ENCODE measurements at regions not wholly inside any gene's neighbourhood (a gene's known extent, or its start where the extent isn't known, plus 50 kb on each side); places are given as distances from the start of the nearest gene placed in this dataset.
"Not testable (repeated sequence)": the region's sequence is repeated elsewhere in the genome, so short reads cannot be mapped to it uniquely, and the experiment has no call there.

DNA sequence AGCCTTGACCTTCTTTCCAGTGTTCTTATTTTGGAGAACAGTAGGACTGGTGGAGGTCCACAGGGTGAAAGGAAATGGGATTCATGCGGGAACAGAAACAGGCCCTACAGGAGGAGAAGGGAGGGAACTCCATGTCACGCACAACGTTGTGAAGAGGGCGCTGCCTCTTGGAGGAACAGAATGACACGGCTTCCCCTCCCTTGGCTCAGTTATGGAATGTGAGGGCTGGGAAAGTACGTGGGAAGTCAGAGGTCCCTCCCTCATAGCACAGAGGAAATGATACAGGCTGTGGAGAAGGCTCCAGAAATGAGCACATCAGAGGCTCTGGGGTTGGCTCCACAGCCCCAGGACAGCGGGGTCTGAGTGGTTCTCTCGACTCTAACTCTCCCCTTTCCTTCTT lies 125.3 kb upstream of the SIMC1 start:
- not testable (repeated sequence) for H3K4me1 Mint-ChIP-seq (ENCODE audit: low read depth); H3K27ac Mint-ChIP-seq; H3K36me3 Mint-ChIP-seq; H3K9me3 Mint-ChIP-seq (ENCODE audit: low read depth); H3K4me3 Mint-ChIP-seq; H3K27me3 Mint-ChIP-seq

DNA sequence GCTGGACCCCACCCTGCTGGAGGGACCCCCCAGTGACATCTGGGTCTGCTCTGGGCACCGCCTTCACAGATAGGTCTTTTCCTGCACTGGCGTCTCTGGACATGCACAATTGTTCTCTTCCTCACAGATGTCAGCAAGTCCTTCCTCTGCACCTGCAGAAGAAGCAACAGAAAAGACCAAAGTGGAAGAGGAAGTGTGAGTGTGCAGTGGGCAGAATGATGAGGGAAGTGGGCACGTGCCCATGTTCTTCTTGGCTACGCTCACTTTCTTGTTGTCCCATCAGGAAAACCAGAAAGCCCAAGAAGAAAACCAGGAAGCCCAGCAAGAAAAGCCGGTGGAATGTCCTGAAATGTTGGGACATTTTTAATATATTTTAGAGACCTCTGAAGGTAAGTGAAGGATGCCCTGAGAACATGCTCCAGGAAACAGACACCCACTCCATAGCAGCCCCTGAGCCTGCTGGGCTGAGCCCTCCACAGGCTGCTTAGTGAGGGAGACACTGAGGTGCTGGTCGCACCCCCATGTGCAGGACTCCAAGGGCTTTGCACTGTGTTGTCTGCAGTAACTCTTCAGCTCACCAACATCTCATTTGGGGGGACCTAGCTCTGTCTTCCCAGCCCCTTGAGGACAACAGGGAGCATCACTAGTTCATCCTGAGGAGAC lies 124.4 kb upstream of the SIMC1 start:
- H3K36me3 Mint-ChIP-seq; H3K27me3 Mint-ChIP-seq; H3K9me3 Mint-ChIP-seq (ENCODE audit: low read depth); H3K27ac Mint-ChIP-seq; H3K4me1 Mint-ChIP-seq (ENCODE audit: low read depth); H3K4me3 Mint-ChIP-seq: not testable (repeated sequence)

DNA sequence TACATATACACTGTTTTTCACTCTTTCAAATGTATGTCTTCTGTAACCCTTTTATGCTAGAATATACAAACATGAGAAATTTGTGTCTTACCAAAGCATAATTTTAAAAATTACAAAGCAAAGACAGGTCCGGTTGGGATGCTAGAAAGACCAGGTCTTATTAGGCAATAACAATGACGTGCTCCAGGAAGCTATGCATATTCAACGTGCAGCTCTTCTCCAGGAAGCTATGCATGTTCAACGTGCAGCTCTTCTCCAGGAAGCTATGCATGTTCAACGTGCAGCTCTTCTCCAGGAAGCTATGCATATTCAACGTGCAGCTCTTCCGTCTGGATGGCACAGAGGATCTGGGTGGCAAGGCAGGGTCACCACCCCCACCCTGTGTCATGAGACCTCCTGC lies 123.4 kb upstream of the SIMC1 start:
- not testable (repeated sequence) for H3K27ac Mint-ChIP-seq; H3K36me3 Mint-ChIP-seq; H3K4me3 Mint-ChIP-seq; H3K27me3 Mint-ChIP-seq; H3K4me1 Mint-ChIP-seq (ENCODE audit: low read depth); H3K9me3 Mint-ChIP-seq (ENCODE audit: low read depth)

DNA sequence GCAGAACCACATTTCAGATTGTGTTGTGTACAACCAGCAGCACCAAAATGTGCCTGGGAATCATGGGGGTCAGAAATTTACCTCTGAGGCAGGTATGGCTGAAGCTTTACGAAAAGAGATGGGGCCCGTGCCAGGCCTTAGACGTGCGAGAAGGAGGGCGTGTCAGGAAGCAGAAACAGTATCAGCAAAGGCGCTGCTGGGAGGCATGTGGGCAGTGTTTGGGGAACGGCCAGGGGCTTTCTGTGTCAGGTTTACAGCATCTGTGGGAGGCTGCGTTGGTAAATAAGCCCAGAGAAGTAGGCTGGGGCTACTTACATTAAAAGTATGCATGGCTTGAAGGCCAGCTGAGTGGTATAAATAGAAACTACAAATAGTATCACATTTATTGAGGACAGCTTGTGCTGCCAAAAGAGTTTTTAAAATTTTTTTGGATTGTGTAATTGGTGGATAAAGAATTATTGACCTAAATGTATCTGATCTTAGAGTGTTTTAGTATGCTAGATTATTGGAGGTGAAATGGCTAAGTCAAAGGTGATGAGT lies 120.5 kb upstream of the SIMC1 start:
- H3K9me3 Mint-ChIP-seq (ENCODE audit: low read depth); H3K4me3 Mint-ChIP-seq; H3K4me1 Mint-ChIP-seq (ENCODE audit: low read depth); H3K27me3 Mint-ChIP-seq; H3K27ac Mint-ChIP-seq; H3K36me3 Mint-ChIP-seq: not testable (repeated sequence)

DNA sequence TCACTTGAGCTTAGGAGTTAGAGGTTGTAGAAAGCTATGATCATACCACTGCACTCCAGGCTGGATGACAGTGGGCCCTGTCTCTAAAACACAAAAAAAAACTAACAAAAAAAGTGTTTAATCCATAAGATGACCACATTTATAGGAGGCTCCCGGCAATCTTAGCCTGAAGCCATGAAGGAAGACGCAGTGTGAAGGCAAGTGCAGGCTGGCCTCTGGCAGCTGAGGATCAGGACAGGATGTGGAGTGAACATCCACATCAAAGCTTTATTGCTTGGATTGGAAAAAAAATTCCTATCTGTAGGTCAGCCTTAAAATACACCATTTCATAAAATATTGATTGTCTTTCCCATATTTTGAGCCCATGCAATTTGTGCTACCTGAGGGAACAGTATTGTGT lies 115.9 kb upstream of the SIMC1 start:
- not testable (repeated sequence) for H3K36me3 Mint-ChIP-seq

DNA sequence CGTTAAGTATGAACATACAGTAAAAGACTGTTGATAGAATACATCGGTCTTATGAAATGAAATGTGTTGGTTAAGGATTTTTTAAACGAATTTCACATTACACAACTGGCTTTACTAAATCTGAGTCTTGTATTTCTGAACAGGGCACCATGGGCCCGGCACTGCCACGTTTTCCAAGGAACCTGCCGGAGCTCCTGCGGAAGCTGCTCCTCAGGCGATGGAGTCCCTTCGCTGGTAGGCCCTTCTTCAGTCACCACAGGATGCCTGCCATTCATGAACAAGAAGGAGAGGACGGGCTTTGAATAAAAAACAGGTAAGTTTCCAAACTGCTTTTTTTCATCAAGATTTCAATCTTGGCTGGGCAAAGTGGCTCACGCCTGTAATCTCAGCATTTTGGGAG lies 114.1 kb upstream of the SIMC1 start:
- not testable (repeated sequence) for H3K27ac Mint-ChIP-seq; H3K36me3 Mint-ChIP-seq; H3K4me1 Mint-ChIP-seq (ENCODE audit: low read depth); H3K27me3 Mint-ChIP-seq; H3K4me3 Mint-ChIP-seq; H3K9me3 Mint-ChIP-seq (ENCODE audit: low read depth)

More for the DNA sequence above, 115.9 kb upstream of the SIMC1 start:
- H3K27me3 Mint-ChIP-seq; H3K4me1 Mint-ChIP-seq (ENCODE audit: low read depth); H3K4me3 Mint-ChIP-seq; H3K9me3 Mint-ChIP-seq (ENCODE audit: low read depth); H3K27ac Mint-ChIP-seq: not testable (repeated sequence)

DNA sequence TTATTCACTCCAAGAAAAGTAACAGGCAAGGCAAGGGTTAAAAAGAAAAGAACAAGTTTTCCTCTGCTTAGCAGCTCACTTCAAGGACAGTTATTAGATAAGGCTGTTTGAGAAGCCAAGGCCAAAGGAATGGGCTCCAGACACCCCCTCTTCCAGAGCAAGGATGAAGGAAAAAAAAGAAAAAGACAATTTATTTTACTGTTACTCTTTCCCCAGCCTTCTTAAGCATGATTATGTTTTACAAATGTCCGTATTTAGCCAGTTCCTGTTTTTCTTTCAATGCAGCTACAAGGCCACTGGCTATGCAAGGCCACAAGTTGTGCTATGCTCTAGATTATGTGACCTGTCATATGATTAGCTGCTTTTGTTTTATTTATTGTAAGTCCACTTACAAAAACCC lies 106.5 kb upstream of the SIMC1 start:
- H3K27me3 Mint-ChIP-seq = peaks cover 3% of the 10 kb centered on the region
- H3K9me3 Mint-ChIP-seq (ENCODE audit: low read depth) = no peaks in the 10 kb centered on the region
- no peak overlapping the region for H3K27ac Mint-ChIP-seq
- no peak overlapping the region for H3K4me3 Mint-ChIP-seq
- peaks cover 18% of the 10 kb centered on the region for H3K4me1 Mint-ChIP-seq (ENCODE audit: low read depth)
- H3K36me3 Mint-ChIP-seq = no peaks in the 10 kb centered on the region

DNA sequence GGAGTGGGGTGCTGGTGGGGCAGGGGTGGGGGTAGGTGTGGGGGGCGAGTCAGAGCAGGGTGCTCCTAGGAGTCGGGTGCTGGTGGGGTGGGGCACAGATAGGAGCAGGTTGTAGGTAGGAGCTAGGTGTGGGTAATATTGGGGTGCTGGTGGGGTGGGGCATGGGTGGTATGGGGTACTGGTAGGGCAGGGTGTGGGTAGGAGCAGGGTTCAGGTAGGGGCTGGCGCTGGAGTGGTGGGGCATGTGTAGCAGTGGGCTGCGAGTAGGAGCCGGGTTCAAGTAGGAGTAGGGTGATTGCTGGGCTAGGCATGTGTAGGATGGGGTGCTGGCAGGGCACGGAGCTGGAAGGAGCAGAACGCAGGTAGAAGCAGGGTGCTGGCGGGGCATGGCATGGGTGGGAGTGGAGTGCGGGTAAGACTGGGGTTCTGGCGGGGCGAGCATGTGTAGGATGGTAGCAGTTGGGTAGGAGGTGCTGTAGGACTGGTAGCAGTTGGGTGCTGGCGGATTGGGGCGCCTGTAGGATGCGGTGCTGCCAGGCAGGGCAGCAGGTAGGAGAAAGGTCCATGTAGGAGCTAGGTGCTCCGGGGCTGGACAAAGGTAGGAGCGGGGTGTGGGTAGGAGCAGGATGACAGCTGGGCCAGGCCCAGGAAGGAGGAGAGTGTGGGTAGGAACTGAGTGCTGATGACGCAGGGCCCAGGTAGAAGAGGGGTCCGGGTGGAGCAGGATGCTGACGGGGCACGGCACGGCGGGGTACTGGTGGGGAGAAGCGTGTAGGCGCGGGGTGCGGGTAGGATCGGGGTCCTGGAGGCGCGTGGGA lies 105.5 kb upstream of the SIMC1 start:
- no peak overlapping the region for H3K27ac Mint-ChIP-seq
- peak overlapping the region; percentile 83 for H3K4me3 Mint-ChIP-seq

DNA sequence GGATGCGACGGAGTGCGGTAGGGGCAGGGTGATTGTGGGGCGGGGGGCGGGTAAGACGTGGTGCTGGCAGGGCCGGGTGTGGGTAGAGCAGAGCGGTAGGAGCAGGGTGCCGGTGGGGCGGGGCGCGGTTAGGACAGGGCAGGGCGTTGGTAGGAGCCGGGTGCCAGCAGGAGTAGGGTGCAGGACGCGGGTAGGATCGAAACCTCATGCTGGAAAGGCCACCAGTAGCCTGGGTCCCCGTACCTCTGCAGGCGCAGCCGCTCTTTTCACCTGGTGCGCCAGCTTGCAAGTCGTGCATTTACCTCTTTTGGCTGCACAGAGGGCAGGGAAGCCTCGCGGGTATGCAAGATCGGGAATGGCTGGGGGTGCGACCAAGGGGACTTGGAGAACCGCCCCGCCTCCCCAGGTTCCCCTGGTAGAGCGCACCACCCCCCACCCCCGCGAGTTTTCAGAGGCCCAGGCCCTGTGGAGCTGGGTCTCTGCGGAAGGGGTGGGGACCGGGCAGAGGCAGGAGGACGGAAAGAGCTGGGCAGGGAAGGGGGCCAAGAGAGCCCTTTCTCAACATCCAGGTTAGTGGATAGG lies 104.8 kb upstream of the SIMC1 start:
- no peaks in the 10 kb centered on the region for H3K36me3 Mint-ChIP-seq

More for the DNA sequence above, 105.5 kb upstream of the SIMC1 start:
- Mint-ChIP-seq H3K9me3 (ENCODE audit: low read depth) (no peaks in the 10 kb centered on the region), H3K27me3 (peaks cover 3% of the 10 kb centered on the region), H3K36me3 (no peaks in the 10 kb centered on the region), H3K4me1 (ENCODE audit: low read depth) (peaks cover 18% of the 10 kb centered on the region)

DNA sequence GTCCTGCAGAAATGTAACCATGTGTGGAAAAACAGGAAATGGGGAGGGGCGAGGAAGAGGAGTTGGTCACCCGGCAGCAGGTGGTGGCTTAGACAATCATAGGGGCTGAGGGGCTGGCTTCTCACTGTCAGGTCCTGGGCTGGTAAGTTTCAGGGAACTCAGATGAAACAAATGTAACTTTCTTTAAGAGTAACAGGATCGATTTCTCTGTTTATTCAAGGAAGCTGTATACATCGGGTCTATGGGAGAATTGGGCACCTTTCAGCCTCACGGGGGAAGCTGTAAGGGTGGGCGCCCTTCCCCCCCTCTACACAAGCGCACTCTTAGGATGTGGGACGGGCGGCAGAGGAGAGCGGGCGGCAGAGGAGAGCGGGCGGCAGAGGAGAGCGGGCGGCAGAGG lies 104.3 kb upstream of the SIMC1 start:
- H3K4me3 Mint-ChIP-seq = peak overlapping the region; percentile 83
- no peak overlapping the region for H3K27ac Mint-ChIP-seq
- H3K4me1 Mint-ChIP-seq (ENCODE audit: low read depth) = peaks cover 18% of the 10 kb centered on the region
- no peaks in the 10 kb centered on the region for H3K9me3 Mint-ChIP-seq (ENCODE audit: low read depth)
- peaks cover 3% of the 10 kb centered on the region for H3K27me3 Mint-ChIP-seq
- no peaks in the 10 kb centered on the region for H3K36me3 Mint-ChIP-seq

More for the DNA sequence above, 104.8 kb upstream of the SIMC1 start:
- Mint-ChIP-seq H3K9me3 (ENCODE audit: low read depth) (no peaks in the 10 kb centered on the region), H3K27me3 (peaks cover 3% of the 10 kb centered on the region), H3K4me3 (peak overlapping the region; percentile 83), H3K27ac (no peak overlapping the region), H3K4me1 (ENCODE audit: low read depth) (peaks cover 18% of the 10 kb centered on the region)

DNA sequence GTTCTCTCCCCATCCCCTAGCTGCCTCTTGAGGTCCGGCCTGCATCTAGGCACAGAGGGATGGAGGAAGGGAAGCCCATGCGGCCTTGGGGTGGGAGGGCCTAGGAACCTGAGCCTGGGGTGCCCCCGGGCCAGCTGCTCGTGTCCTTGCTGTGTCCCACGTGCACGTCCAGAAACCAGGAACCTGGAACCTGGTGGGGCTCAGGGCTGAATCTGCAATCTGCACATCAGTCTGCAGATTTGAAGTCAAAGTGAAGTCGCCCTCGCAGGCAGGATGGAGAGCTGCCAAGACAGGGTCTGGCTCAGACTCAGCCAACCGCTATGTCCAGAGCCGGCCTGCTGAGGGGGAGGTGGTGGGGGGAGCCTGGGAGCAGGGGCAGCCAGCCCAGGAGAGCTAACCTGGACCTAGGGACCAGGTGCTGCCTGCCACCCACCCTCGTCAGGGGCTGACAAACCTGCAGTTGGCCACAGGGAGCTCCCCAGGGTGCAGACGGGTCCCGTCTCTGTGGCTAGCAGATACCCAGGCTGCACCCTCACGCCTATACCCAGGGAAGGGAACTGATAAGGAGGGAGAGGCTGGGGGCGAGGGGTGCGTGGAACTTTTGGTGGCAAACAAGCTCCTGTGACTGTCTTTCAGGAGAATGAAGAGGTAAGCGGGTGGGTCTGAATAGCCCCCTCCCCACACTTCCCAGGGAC lies 103.5 kb upstream of the SIMC1 start:
- Mint-ChIP-seq H3K4me3 (no peak overlapping the region), H3K27ac (no peak overlapping the region), H3K27me3 (peaks cover 3% of the 10 kb centered on the region), H3K36me3 (no peaks in the 10 kb centered on the region), H3K9me3 (ENCODE audit: low read depth) (no peaks in the 10 kb centered on the region), H3K4me1 (ENCODE audit: low read depth) (peaks cover 18% of the 10 kb centered on the region)

DNA sequence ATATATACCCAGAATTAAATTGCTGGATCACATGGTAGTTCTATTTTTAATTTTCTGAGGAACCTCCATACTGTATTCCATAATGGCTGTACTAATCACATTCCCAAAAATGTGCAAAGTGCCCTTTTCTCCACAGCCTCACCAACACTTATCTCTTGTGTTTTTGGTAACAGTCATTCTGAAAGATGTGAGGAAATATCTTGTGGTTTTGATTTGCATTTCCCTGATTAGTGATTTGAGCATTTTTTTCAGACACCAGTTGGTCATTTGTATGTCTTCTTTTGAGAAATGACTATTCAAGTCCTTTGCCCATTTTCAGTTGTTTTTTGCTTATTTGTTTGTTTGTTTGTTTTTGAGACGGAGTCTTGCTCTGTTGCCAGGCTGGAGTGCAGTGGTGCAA lies 98.1 kb upstream of the SIMC1 start:
- H3K27ac Mint-ChIP-seq; H3K27me3 Mint-ChIP-seq; H3K4me1 Mint-ChIP-seq (ENCODE audit: low read depth); H3K4me3 Mint-ChIP-seq; H3K9me3 Mint-ChIP-seq (ENCODE audit: low read depth): not testable (repeated sequence)
- peaks cover 15% of the 10 kb centered on the region for H3K36me3 Mint-ChIP-seq

DNA sequence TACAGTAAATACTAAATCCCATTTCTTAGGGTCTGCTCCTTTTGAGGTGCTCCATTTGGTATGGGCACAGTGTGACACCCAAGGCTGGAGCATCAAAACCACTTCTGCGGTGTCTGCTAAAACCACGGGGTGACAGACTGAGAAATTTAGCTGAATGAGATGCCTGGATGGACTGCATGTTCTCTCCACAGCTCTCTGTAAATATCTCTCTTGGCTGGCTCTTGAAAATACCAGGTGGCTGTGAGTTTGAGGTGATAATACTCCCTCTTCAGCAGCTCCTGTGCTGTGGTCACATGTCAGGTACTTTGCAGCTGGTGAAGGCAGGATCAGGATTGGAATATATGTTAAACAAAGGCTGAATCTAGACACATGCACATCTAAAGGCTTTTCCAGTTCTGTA lies 93.7 kb upstream of the SIMC1 start:
- peaks cover 15% of the 10 kb centered on the region for H3K36me3 Mint-ChIP-seq
- H3K27me3 Mint-ChIP-seq = peaks cover 5% of the 10 kb centered on the region
- no peak overlapping the region for H3K4me3 Mint-ChIP-seq
- no peaks in the 10 kb centered on the region for H3K4me1 Mint-ChIP-seq (ENCODE audit: low read depth)
- peaks cover 8% of the 10 kb centered on the region for H3K9me3 Mint-ChIP-seq (ENCODE audit: low read depth)
- no peak overlapping the region for H3K27ac Mint-ChIP-seq

DNA sequence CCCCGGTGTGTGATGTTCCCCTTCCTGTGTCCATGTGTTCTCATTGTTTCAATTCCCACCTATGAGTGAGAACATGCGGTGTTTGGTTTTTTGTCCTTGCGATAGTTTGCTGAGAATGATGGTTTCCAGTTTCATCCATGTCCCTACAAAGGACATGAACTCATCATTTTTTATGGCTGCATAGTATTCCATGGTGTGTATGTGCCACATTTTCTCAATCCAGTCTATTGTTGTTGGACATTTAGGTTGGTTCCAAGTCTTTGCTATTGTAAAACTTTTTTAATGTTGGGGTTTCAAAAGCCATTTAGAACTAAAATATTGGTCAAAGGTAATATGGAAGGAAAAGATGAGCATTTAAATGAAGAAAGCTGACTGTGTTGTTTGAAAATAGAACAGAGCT lies 88.3 kb upstream of the SIMC1 start:
- H3K4me3 Mint-ChIP-seq; H3K27me3 Mint-ChIP-seq; H3K27ac Mint-ChIP-seq; H3K36me3 Mint-ChIP-seq; H3K9me3 Mint-ChIP-seq (ENCODE audit: low read depth); H3K4me1 Mint-ChIP-seq (ENCODE audit: low read depth): not testable (repeated sequence)

DNA sequence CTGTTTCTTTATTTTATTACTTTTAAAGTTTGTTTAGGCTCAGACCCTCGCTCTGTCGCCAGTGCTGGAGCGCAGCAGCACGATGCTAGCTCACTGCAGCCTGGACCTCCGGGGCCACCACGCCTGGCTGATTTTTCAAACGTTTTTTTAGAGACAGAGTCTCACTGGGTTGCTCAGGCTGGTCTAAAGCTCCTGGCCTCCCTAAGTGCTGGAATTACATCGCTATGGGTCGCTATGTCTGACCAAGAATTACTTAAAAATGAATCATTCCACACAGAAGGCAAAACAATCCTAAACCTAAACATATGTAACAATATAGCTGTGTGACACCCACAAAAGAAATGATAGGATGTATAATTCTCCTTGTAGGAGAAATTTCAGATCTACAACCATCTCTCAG lies 86.9 kb upstream of the SIMC1 start:
- no peaks in the 10 kb centered on the region for H3K9me3 Mint-ChIP-seq (ENCODE audit: low read depth)

More for the DNA sequence above, 86.9 kb upstream of the SIMC1 start:
- Mint-ChIP-seq H3K27me3 (peaks cover 8% of the 10 kb centered on the region), H3K4me3 (no peak overlapping the region), H3K36me3 (no peaks in the 10 kb centered on the region), H3K27ac (no peak overlapping the region), H3K4me1 (ENCODE audit: low read depth) (no peaks in the 10 kb centered on the region)
